ENCODE measurements at regions not wholly inside any gene's neighbourhood (a gene's known extent, or its start where the extent isn't known, plus 50 kb on each side); places are given as distances from the start of the nearest gene placed in this dataset.

DNA sequence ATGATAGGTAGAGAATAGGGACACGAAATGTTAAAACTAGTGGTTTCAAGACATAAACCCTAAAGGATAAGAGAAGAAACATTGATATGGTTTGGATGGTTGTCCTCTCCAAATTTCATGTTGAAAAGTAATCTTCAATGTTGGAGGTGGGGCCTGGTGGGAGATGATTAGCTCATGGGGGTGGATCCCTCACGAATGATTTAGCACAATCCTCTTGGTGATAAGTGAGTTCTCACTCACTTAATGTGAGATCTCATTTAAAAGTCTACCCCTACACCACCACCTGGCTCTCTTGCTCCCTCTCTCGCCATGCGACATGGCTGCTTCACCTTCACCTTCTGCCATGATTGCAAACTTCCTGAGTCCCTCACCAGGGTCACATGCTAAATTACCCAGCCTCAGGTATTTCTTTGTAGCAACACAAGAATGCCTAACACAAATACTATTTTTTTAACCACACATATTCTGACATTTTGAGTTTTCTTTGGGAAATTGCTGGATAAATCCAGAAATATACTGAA is 242.4 kb upstream of the PHF14 start:
- Mint-ChIP-seq H3K4me3 (no peak overlapping the region), H3K27me3 (ENCODE audit: low read depth in 3 of 3) (no peaks in the 10 kb centered on the region), H3K9me3 (peaks cover 0 to 7% (median 4%) of the 10 kb centered on the region in 7 donors), H3K27ac (no peak overlapping the region), H3K36me3 (no peaks in the 10 kb centered on the region), H3K4me1 (no peaks in the 10 kb centered on the region)
- H3K27me3 ChIP-seq (ENCODE audit: control insufficient read depth in 2 of 2, insufficient read depth in 2 of 2, low read length in 2 of 2): no peaks in the 10 kb centered on the region
- 100% methylated on average over 2 of the region's 4 CpGs for WGBS (ENCODE audit: insufficient coverage)
- H3K79me2 ChIP-seq (ENCODE audit: insufficient read depth, low read length): no peaks in the 10 kb centered on the region
- H4K20me1 ChIP-seq (ENCODE audit: insufficient read depth, low read length): no peaks in the 10 kb centered on the region
- intact Hi-C loops (cut with micrococcal nuclease): no loop called here
- peaks cover 0 to 3% of the 10 kb centered on the region in 2 donors for H3K9me3 ChIP-seq (replicated peaks in 1 of 2; ENCODE audit: control insufficient read depth in 1 of 2, insufficient read depth in 1 of 2, low read length in 2 of 2)
- TF ChIP-seq, protein P1, sequence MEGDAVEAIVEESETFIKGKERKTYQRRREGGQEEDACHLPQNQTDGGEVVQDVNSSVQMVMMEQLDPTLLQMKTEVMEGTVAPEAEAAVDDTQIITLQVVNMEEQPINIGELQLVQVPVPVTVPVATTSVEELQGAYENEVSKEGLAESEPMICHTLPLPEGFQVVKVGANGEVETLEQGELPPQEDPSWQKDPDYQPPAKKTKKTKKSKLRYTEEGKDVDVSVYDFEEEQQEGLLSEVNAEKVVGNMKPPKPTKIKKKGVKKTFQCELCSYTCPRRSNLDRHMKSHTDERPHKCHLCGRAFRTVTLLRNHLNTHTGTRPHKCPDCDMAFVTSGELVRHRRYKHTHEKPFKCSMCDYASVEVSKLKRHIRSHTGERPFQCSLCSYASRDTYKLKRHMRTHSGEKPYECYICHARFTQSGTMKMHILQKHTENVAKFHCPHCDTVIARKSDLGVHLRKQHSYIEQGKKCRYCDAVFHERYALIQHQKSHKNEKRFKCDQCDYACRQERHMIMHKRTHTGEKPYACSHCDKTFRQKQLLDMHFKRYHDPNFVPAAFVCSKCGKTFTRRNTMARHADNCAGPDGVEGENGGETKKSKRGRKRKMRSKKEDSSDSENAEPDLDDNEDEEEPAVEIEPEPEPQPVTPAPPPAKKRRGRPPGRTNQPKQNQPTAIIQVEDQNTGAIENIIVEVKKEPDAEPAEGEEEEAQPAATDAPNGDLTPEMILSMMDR (IDR thresholded peaks at IDR 0.05): no peak
- DNase-seq: no peak
- H3K4me2 ChIP-seq (replicated peaks; ENCODE audit: extremely low read depth, low read length, poor library complexity, severe bottlenecking): no peak overlapping the region
- no peak overlapping the region for H3K4me3 ChIP-seq (replicated peaks in 1 of 3; ENCODE audit: low read depth in 2 of 3, low read length in 3 of 3)
- H3K36me3 ChIP-seq (replicated peaks in 1 of 2; ENCODE audit: control insufficient read depth in 1 of 2, insufficient read depth in 2 of 2, low read length in 2 of 2): no peaks in the 10 kb centered on the region
- H3K4me1 ChIP-seq (ENCODE audit: control insufficient read depth in 1 of 2, insufficient read depth in 2 of 2, low read length in 2 of 2): no peaks in the 10 kb centered on the region
- H3K9ac ChIP-seq (ENCODE audit: insufficient read depth, low read length, poor library complexity, severe bottlenecking): no peak overlapping the region
- H3K27ac ChIP-seq (ENCODE audit: low read depth in 1 of 2, low read length in 2 of 2): no peak overlapping the region
- H2AFZ ChIP-seq (ENCODE audit: insufficient read depth, low read depth, low read length, poor library complexity, severe bottlenecking): no peak overlapping the region

DNA sequence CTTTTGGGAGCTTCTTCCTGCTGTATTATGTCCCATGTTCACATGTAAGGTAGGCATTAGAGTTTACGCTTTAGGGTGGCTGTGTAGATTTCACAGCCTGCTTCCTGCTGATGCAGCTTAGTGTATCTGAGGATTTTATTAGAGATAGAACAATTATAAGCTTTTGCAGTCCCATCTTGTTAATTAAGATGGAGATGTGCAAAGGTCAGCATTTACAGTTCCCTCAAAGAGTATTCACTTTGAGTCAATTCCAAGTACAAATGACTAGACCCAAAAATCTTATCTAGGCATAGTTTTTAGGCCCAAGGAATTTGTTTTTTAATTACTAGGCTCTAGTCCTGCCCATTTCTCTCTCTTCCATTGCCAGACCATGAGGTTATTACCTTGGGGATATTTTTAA is 239.9 kb upstream of the PHF14 start:
- TF ChIP-seq, protein P1 (IDR thresholded peaks at IDR 0.05): no peak
- no peak overlapping the region for H3K9ac ChIP-seq (ENCODE audit: insufficient read depth, low read length, poor library complexity, severe bottlenecking)
- no CpG with 5 or more reads among the region's 1 CpG for WGBS (ENCODE audit: insufficient coverage)
- H3K4me1 ChIP-seq (ENCODE audit: control insufficient read depth in 1 of 2, insufficient read depth in 2 of 2, low read length in 2 of 2): no peaks in the 10 kb centered on the region
- no peaks in the 10 kb centered on the region for H3K79me2 ChIP-seq (ENCODE audit: insufficient read depth, low read length)
- no peak overlapping the region for H3K27ac ChIP-seq (ENCODE audit: low read depth in 1 of 2, low read length in 2 of 2)
- Mint-ChIP-seq H3K27ac (no peak overlapping the region), H3K4me1 (no peaks in the 10 kb centered on the region), H3K9me3 (peaks cover 0 to 10% (median 4%) of the 10 kb centered on the region in 7 donors), H3K36me3 (no peaks in the 10 kb centered on the region), H3K4me3 (no peak overlapping the region), H3K27me3 (ENCODE audit: low read depth in 3 of 3) (no peaks in the 10 kb centered on the region)
- no peak for DNase-seq
- no peaks in the 10 kb centered on the region for H3K27me3 ChIP-seq (ENCODE audit: control insufficient read depth in 2 of 2, insufficient read depth in 2 of 2, low read length in 2 of 2)
- H3K36me3 ChIP-seq (replicated peaks in 1 of 2; ENCODE audit: control insufficient read depth in 1 of 2, insufficient read depth in 2 of 2, low read length in 2 of 2): no peaks in the 10 kb centered on the region
- intact Hi-C loops (cut with micrococcal nuclease): no loop called here
- no peaks in the 10 kb centered on the region for H4K20me1 ChIP-seq (ENCODE audit: insufficient read depth, low read length)
- no peak overlapping the region for H3K4me3 ChIP-seq (replicated peaks in 1 of 3; ENCODE audit: low read depth in 2 of 3, low read length in 3 of 3)
- H3K9me3 ChIP-seq (replicated peaks in 1 of 2; ENCODE audit: control insufficient read depth in 1 of 2, insufficient read depth in 1 of 2, low read length in 2 of 2): peaks cover 0 to 3% of the 10 kb centered on the region in 2 donors
- H3K4me2 ChIP-seq (replicated peaks; ENCODE audit: extremely low read depth, low read length, poor library complexity, severe bottlenecking): no peak overlapping the region
- no peak overlapping the region for H2AFZ ChIP-seq (ENCODE audit: insufficient read depth, low read depth, low read length, poor library complexity, severe bottlenecking)
